Astrocyte (in vitro differentiated cells and primary cell): ENCODE measurements at regions not wholly inside any gene's neighbourhood (a gene's known extent, or its start where the extent isn't known, plus 50 kb on each side); places are given as distances from the start of the nearest gene placed in this dataset.

ENCODE experiments used
- CTCF ChIP-seq: IDR thresholded peaks from 2 replicates; pipeline ENCODE4 v1.5.1; 2011; ENCODE audit warnings: low read depth, mild to moderate bottlenecking, inconsistent platforms, low read length, moderate library complexity; ENCODE audit not compliant: insufficient read depth
- EZH2 ChIP-seq: IDR thresholded peaks from 2 replicates; pipeline ENCODE4 v1.6.1; 2012; ENCODE audit warnings: mild to moderate bottlenecking, low read length, inconsistent platforms; ENCODE audit not compliant: insufficient read depth

DNA sequence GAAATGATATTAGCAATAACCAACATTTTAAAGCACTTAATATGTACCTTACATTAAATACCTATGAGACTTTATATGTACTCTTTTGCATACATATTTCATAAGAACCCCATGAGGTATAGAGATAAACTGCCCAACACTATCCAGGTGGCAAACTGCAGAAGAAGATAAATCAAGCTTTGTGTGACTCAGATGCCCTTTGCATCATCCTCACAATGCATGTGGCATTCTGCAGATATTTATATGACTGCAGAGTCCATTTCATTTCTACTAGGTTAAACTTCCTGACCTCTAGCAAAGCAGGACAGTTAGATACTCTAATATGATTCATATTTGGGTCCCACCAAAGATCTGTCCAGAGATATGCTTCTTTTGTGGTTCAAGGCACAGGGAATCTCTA, 85.6 kb upstream of the RASGEF1B start:
- TF ChIP-seq CTCF: no peak
- TF ChIP-seq EZH2: no peak
